ENCODE measurements at regions not wholly inside any gene's neighbourhood (a gene's known extent, or its start where the extent isn't known, plus 50 kb on each side); places are given as distances from the start of the nearest gene placed in this dataset.

DNA sequence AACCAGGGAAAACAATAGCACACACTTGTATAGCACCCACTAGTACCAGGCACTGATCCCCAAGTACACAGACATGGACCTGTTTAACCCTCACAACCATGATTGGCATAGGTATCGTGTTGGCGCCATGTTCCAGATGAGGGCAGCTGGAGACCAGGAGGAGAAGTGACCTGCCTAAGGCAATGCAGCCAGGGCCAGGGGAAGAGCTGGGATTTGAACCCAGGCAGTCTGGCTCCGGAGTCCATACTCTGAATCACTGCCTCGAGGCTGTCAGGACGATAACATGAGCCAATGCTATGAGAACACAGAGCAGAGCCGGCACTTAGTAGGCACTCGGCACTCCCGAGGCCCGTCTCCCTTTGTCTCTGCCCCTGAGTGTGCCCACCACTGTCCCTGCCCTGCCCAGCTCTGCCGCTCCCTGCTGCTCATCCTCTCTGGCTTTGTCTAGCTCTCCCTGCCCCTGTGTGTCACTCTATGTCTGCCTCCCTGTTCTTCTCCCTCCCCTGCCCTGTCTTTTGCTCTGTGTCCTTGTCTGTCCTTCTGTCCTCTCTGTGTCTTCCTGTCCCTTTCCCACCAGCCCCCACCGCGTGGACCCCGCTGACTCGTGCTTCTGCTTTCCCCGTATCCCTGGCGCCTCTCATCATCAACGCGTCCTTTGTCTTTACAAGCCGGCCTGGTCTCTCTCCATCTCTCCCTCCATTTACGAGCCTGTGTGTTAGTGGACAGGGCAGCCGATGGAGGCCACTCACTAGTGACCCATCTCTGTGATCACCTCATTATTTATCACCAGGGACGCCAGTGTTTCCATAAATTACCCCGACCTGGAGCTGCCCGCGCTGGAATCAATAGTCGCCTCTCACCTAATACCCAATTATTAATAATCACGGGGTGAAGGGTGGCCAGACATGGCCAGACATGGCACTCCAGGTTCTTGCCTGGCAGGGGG, 99.4 kb upstream of the MVB12B start:
- TF ChIP-seq, protein P1, sequence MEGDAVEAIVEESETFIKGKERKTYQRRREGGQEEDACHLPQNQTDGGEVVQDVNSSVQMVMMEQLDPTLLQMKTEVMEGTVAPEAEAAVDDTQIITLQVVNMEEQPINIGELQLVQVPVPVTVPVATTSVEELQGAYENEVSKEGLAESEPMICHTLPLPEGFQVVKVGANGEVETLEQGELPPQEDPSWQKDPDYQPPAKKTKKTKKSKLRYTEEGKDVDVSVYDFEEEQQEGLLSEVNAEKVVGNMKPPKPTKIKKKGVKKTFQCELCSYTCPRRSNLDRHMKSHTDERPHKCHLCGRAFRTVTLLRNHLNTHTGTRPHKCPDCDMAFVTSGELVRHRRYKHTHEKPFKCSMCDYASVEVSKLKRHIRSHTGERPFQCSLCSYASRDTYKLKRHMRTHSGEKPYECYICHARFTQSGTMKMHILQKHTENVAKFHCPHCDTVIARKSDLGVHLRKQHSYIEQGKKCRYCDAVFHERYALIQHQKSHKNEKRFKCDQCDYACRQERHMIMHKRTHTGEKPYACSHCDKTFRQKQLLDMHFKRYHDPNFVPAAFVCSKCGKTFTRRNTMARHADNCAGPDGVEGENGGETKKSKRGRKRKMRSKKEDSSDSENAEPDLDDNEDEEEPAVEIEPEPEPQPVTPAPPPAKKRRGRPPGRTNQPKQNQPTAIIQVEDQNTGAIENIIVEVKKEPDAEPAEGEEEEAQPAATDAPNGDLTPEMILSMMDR (IDR thresholded peaks at IDR 0.05) = no peak
- TF ChIP-seq POLR2AphosphoS5 (IDR thresholded peaks at IDR 0.05) = no peak
- no peak for TF ChIP-seq POLR2A (IDR thresholded peaks at IDR 0.05)
- no peak for TF ChIP-seq EP300 (IDR thresholded peaks at IDR 0.05)
